SK-N-SH (cell line): ENCODE measurements at regions not wholly inside any gene's neighbourhood (a gene's known extent, or its start where the extent isn't known, plus 50 kb on each side); places are given as distances from the start of the nearest gene placed in this dataset.

Experiments
- CTCF ChIA-PET: fragments of 300-600, 350-600 bp; formaldehyde crosslinking; extraction: SDS; loops from one replicate; lab custom pipeline; 2021; lab: Yijun Ruan, JAX
- POLR2A ChIA-PET: fragments of 350-600 bp; sonication (Branson Sonifier 250); formaldehyde crosslinking; extraction: SDS; loops from one replicate; lab custom pipeline; 2020; ENCODE audit warnings: antibody characterized with exemption, inconsistent platforms; lab: Yijun Ruan, JAX
- DNase-seq: peaks from one replicate; pipeline ENCODE4 v3.0.0; 2012
- H2AFZ ChIP-seq: fragments of 200-600 bp; sonication (generic); 2 replicates; pipeline ENCODE4 v1.8.1; 2016; ENCODE audit warnings: antibody characterized with exemption, mild to moderate bottlenecking, low read depth
- H3F3A ChIP-seq: fragments of 200-600 bp; sonication (generic); replicated peaks from 2 replicates; pipeline ENCODE3; 2016; ENCODE audit warnings: antibody characterized with exemption, mild to moderate bottlenecking; ENCODE audit not compliant: insufficient read depth
- H3K27ac ChIP-seq, 2 experiments: fragments of 200-500 bp in 1 of 2; fragments of 200-600 bp in 1 of 2; sonication (Bioruptor generic) in 1 of 2; sonication (generic), shearing (Covaris generic) in 1 of 2; 2 replicates each; pipeline versions ENCODE4 v1.5.1 to v1.6.1; 2014 to 2016; ENCODE audit warnings: low read depth in 2 of 2, inconsistent platforms in 1 of 2, low read length in 1 of 2, mild to moderate bottlenecking in 1 of 2, mixed read lengths in 1 of 2
- H3K27me3 ChIP-seq: fragments of 200-600 bp; sonication (generic), shearing (Covaris generic); 2 replicates; pipeline ENCODE4 v1.6.1; 2016; ENCODE audit warnings: mixed run types; ENCODE audit not compliant: insufficient read depth
- H3K36me3 ChIP-seq, 2 experiments: fragments of 200-500 bp in 1 of 2; fragments of 200-600 bp in 1 of 2; sonication (Bioruptor generic) in 1 of 2; sonication (generic) in 1 of 2; replicated peaks in 1 of 2; 2 replicates each; pipeline versions ENCODE3 to v1.5.1; 2014 to 2016; ENCODE audit warnings: low read length in 1 of 2, mild to moderate bottlenecking in 1 of 2; ENCODE audit not compliant: insufficient read depth in 2 of 2, control insufficient read depth in 1 of 2
- H3K4me1 ChIP-seq, 2 experiments: fragments of 200-500 bp in 1 of 2; fragments of 200-600 bp in 1 of 2; sonication (Bioruptor generic) in 1 of 2; sonication (generic), shearing (Covaris generic) in 1 of 2; 2 replicates each; pipeline versions ENCODE4 v1.5.1 to v1.6.1; 2014 to 2016; ENCODE audit warnings: low read depth in 1 of 2, low read length in 1 of 2, mixed run types in 1 of 2; ENCODE audit not compliant: insufficient read depth in 2 of 2, control insufficient read depth in 1 of 2
- H3K4me2 ChIP-seq: fragments of 200-600 bp; sonication (generic), shearing (Covaris generic); 2 replicates; pipeline ENCODE4 v1.6.1; 2017; ENCODE audit warnings: mixed run types
- H3K4me3 ChIP-seq, 2 experiments: fragments of 200-500 bp in 1 of 2; fragments of 200-600 bp in 1 of 2; sonication (Bioruptor generic) in 1 of 2; sonication (generic), shearing (Covaris generic) in 1 of 2; 2 replicates each; pipeline versions ENCODE4 v1.5.1 to v1.8.1; 2014 to 2016; ENCODE audit warnings: low read depth in 2 of 2, inconsistent platforms in 1 of 2, low read length in 1 of 2, mild to moderate bottlenecking in 1 of 2, mixed read lengths in 1 of 2, moderate library complexity in 1 of 2
- H3K79me2 ChIP-seq: fragments of 200-600 bp; sonication (generic); 2 replicates; pipeline ENCODE4 v1.8.1; 2017; ENCODE audit warnings: mild to moderate bottlenecking; ENCODE audit not compliant: insufficient read depth
- H3K9ac ChIP-seq: fragments of 200-600 bp; sonication (generic); 2 replicates; pipeline ENCODE4 v1.6.1; 2017; ENCODE audit warnings: mixed run types
- H3K9me2 ChIP-seq: fragments of 200-600 bp; sonication (generic); 2 replicates; pipeline ENCODE4 v1.6.1; 2017; ENCODE audit warnings: mixed run types
- H3K9me3 ChIP-seq: fragments of 200-600 bp; sonication (generic); 2 replicates; pipeline ENCODE4 v1.6.1; 2017; ENCODE audit warnings: mixed run types, mild to moderate bottlenecking, moderate library complexity
- H4K20me1 ChIP-seq: fragments of 200-600 bp; sonication (generic); 2 replicates; pipeline ENCODE4 v1.6.1; 2017; ENCODE audit warnings: mild to moderate bottlenecking, mixed run types; ENCODE audit not compliant: insufficient read depth
- EP300 ChIP-seq, 2 experiments: IDR thresholded peaks; 2 replicates each; pipeline versions ENCODE4 v1.4.0 to v1.6.1; 2012; ENCODE audit warnings: borderline replicate concordance in 1 of 2, low read depth in 1 of 2, low read length in 1 of 2
- MAX ChIP-seq: IDR thresholded peaks from 2 replicates; pipeline ENCODE4 v1.4.0; 2012; ENCODE audit warnings: low read depth
- MEF2A ChIP-seq: IDR thresholded peaks from 2 replicates; pipeline ENCODE4 v1.4.0; 2012; ENCODE audit warnings: low read depth, borderline replicate concordance
- RCOR1 ChIP-seq: fragments of 150-350 bp; IDR thresholded peaks from 2 replicates; pipeline ENCODE4 v1.6.1; 2017; ENCODE audit warnings: antibody characterized with exemption, low read length
- TAF1 ChIP-seq: IDR thresholded peaks from 2 replicates; pipeline ENCODE4 v1.6.1; 2012; ENCODE audit warnings: low read depth, mild to moderate bottlenecking, low read length, moderate library complexity, borderline replicate concordance
- USF2 ChIP-seq: fragments of 150-350 bp; IDR thresholded peaks from 2 replicates; pipeline ENCODE4 v1.6.1; 2017; ENCODE audit warnings: antibody characterized with exemption, low read length, low read depth, borderline replicate concordance
- YY1 ChIP-seq: IDR thresholded peaks from 2 replicates; pipeline ENCODE4 v1.4.0; 2012; ENCODE audit warnings: low read depth, mild to moderate bottlenecking
- WGBS: methylation state at CpG from one replicate; pipeline ENCODE4 v1.1.6; 2017; ENCODE audit warnings: low lambda C conversion rate; 5-methylcytosine and 5-hydroxymethylcytosine counted together
- TF ChIP-seq, protein P1 (sequence below): fragments of 200-600 bp; sonication (generic); IDR thresholded peaks from 2 replicates; pipeline ENCODE4 v1.6.1; 2017; ENCODE audit warnings: antibody characterized with exemption, mild to moderate bottlenecking, moderate library complexity

DNA sequence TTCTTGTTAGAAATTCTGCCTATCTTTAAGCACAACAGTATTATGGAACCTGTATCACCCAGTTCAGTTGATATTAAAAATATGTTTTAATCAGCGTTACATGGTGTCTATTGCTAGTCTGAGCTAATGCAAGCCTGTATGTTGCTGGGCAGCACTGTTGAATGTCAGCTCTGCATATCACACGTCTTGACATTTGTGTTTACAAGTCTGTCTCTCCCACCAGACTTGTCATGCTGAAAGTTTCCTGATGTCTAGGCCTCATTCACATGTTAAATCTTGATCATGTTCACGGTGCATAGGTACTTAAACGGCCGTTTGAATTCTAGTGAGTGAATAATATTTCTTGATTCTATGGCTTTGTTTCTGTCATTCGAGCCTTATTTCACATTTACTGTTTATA lies 385.0 kb downstream of the SOCS6 start:
- Histone ChIP-seq H3K27ac (no peak overlapping the region), H3F3A (peaks cover 3% of the 10 kb centered on the region), H3K4me2 (no peak overlapping the region), H3K4me3 (no peak overlapping the region), H3K79me2 (no peaks in the 10 kb centered on the region), H3K9me2 (no peaks in the 10 kb centered on the region), H4K20me1 (no peaks in the 10 kb centered on the region), H3K4me1 (no peaks in the 10 kb centered on the region), H3K9me3 (no peaks in the 10 kb centered on the region), H3K36me3 (no peaks in the 10 kb centered on the region), H3K27me3 (no peaks in the 10 kb centered on the region), H2AFZ (no peak overlapping the region), H3K9ac (no peak overlapping the region)
- TF ChIP-seq USF2 (no peak), EP300 (IDR thresholded peaks at IDR 0.05; ENCODE audit: borderline replicate concordance in 1 of 2, low read depth in 1 of 2, low read length in 1 of 2) (no peak), RCOR1 (no peak), MAX (no peak), MEF2A (no peak)
- CTCF ChIA-PET, result no interaction called here
- WGBS, result 46% methylated on average over 6 of the region's 6 CpGs
- DNase-seq, result no peak
- POLR2A ChIA-PET, result no interaction called here

GRCh38 chr18:70672581-70672980 lies 383.7 kb downstream of the SOCS6 start:
- TF ChIP-seq YY1 (no peak), TAF1 (no peak), MAX (no peak)
- TF ChIP-seq, protein P1, sequence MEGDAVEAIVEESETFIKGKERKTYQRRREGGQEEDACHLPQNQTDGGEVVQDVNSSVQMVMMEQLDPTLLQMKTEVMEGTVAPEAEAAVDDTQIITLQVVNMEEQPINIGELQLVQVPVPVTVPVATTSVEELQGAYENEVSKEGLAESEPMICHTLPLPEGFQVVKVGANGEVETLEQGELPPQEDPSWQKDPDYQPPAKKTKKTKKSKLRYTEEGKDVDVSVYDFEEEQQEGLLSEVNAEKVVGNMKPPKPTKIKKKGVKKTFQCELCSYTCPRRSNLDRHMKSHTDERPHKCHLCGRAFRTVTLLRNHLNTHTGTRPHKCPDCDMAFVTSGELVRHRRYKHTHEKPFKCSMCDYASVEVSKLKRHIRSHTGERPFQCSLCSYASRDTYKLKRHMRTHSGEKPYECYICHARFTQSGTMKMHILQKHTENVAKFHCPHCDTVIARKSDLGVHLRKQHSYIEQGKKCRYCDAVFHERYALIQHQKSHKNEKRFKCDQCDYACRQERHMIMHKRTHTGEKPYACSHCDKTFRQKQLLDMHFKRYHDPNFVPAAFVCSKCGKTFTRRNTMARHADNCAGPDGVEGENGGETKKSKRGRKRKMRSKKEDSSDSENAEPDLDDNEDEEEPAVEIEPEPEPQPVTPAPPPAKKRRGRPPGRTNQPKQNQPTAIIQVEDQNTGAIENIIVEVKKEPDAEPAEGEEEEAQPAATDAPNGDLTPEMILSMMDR, result no peak
- 50% methylated on average over 5 of the region's 5 CpGs for WGBS
- Histone ChIP-seq H2AFZ (no peak overlapping the region), H3K9me3 (no peaks in the 10 kb centered on the region), H3F3A (peaks cover 3% of the 10 kb centered on the region), H3K9ac (no peak overlapping the region), H3K79me2 (no peaks in the 10 kb centered on the region), H4K20me1 (no peaks in the 10 kb centered on the region), H3K9me2 (no peaks in the 10 kb centered on the region), H3K4me2 (no peak overlapping the region), H3K27ac (no peak overlapping the region), H3K4me3 (no peak overlapping the region), H3K4me1 (no peaks in the 10 kb centered on the region), H3K27me3 (no peaks in the 10 kb centered on the region), H3K36me3 (no peaks in the 10 kb centered on the region)
- DNase-seq, result no peak
- POLR2A ChIA-PET, result no interaction called here
- CTCF ChIA-PET, result no interaction called here
